OCI-LY7 (cell line): ENCODE measurements at regions not wholly inside any gene's neighbourhood (a gene's known extent, or its start where the extent isn't known, plus 50 kb on each side); places are given as distances from the start of the nearest gene placed in this dataset.

Source experiments
- BruUV-seq: library from RNA; stranded (reverse); fragments of 400-500 nt; replicated peaks from 2 replicates; lab custom pipeline; 2021; lab: Mats Ljungman, UMichigan
- CTCF ChIA-PET: fragments of 300-600 bp; sonication (Branson Sonifier 250); formaldehyde crosslinking; loops from one replicate; lab custom pipeline; 2022; ENCODE audit warnings: antibody characterized with exemption; ENCODE audit not compliant: unreplicated experiment; lab: Charles Lee
- POLR2A ChIA-PET: fragments of 300-600 bp; sonication (Branson Sonifier 250); formaldehyde crosslinking; loops from one replicate; lab custom pipeline; 2022; ENCODE audit warnings: antibody characterized with exemption; lab: Charles Lee
- DNase-seq: peaks from one replicate; pipeline ENCODE4 v3.0.0-alpha.2; 2015; ENCODE audit warnings: low spot score
- H2AFZ ChIP-seq: fragments of 200-600 bp; sonication (generic), shearing (Covaris generic); 2 replicates; pipeline ENCODE4 v1.6.1; 2014; ENCODE audit warnings: mild to moderate bottlenecking, antibody characterized with exemption, low read length, moderate library complexity
- H3K27ac ChIP-seq: fragments of 200-600 bp; sonication (generic); 2 replicates; pipeline ENCODE4 v1.5.1; 2014; ENCODE audit warnings: mixed run types, low read depth, mild to moderate bottlenecking, moderate library complexity, low read length, inconsistent platforms; ENCODE audit not compliant: poor library complexity, severe bottlenecking
- H3K36me3 ChIP-seq: fragments of 200-600 bp; sonication (generic); 2 replicates; pipeline ENCODE4 v1.6.1; 2014; ENCODE audit warnings: mild to moderate bottlenecking, antibody characterized with exemption, low read length, moderate library complexity, mixed read lengths; ENCODE audit not compliant: insufficient read depth
- H3K4me1 ChIP-seq: fragments of 200-600 bp; sonication (generic); 2 replicates; pipeline ENCODE4 v1.5.1; 2014; ENCODE audit warnings: mild to moderate bottlenecking, low read length; ENCODE audit not compliant: insufficient read depth, poor library complexity, severe bottlenecking
- H3K4me2 ChIP-seq: fragments of 200-600 bp; sonication (generic); 2 replicates; pipeline ENCODE4 v1.6.1; 2014; ENCODE audit warnings: mild to moderate bottlenecking, low read length
- H3K4me3 ChIP-seq: fragments of 200-600 bp; sonication (generic); 2 replicates; pipeline ENCODE4 v1.5.1; 2014; ENCODE audit warnings: mild to moderate bottlenecking, low read depth, low read length; ENCODE audit not compliant: poor library complexity, severe bottlenecking
- H3K79me2 ChIP-seq: fragments of 200-600 bp; sonication (generic); 2 replicates; pipeline ENCODE4 v1.6.1; 2016; ENCODE audit warnings: low read depth, mild to moderate bottlenecking, low read length, moderate library complexity, mixed read lengths; ENCODE audit not compliant: insufficient read depth
- H3K9me2 ChIP-seq: fragments of 200-600 bp; sonication (generic); 2 replicates; pipeline ENCODE4 v1.6.1; 2016; ENCODE audit warnings: mild to moderate bottlenecking, low read length, mixed read lengths; ENCODE audit not compliant: insufficient read depth
- H3K9me3 ChIP-seq: fragments of 200-600 bp; sonication (generic); 2 replicates; pipeline ENCODE4 v1.6.1; 2014; ENCODE audit warnings: mild to moderate bottlenecking, mixed run types, low read length, mixed read lengths
- H4K20me1 ChIP-seq: fragments of 200-600 bp; sonication (generic); 2 replicates; pipeline ENCODE4 v1.6.1; 2014; ENCODE audit warnings: mild to moderate bottlenecking, antibody characterized with exemption, low read length, moderate library complexity, mixed read lengths; ENCODE audit not compliant: insufficient read depth
- EZH2phosphoT487 ChIP-seq: fragments of 200-600 bp; sonication (generic); IDR thresholded peaks from 2 replicates; pipeline ENCODE4 v1.6.1; 2018; ENCODE audit warnings: low read depth, borderline replicate concordance, mild to moderate bottlenecking, mixed run types, antibody characterized with exemption, low read length, moderate library complexity, mixed read lengths
- intact Hi-C: fragments of 100-400 bp; cut with micrococcal nuclease; formaldehyde crosslinking; loops from one replicate; pipeline ENCODE4 v1.10.0; 2022; ENCODE audit not compliant: unreplicated experiment
- TF ChIP-seq, protein P1 (sequence below): fragments of 200-600 bp; sonication (generic); conservative IDR thresholded peaks from 2 replicates; pipeline ENCODE4 v1.5.1; 2014; ENCODE audit warnings: mild to moderate bottlenecking, antibody characterized with exemption, low read length, moderate library complexity, mixed read lengths

- Histone ChIP-seq H4K20me1 (no peaks in the 10 kb centered on the region), H3K9me2 (no peaks in the 10 kb centered on the region), H3K36me3 (no peaks in the 10 kb centered on the region), H3K9me3 (no peaks in the 10 kb centered on the region), H3K4me1 (peaks cover 52% of the 10 kb centered on the region), H3K27ac (no peak overlapping the region), H2AFZ (0 out of 2 replicates have a peak overlapping the region, but pooled peaks have one; percentile 7), H3K79me2 (no peaks in the 10 kb centered on the region), H3K4me2 (no peak overlapping the region), H3K4me3 (no peak overlapping the region)
- DNase-seq, result no peak
- CTCF ChIA-PET, result no interaction called here
- no TSS peak for BruUV-seq
- POLR2A ChIA-PET, result no interaction called here
- intact Hi-C loops, result loop anchor here (10.0 kb wide), 1 partner anchor 841 kb away; no protein-coding TSS in a partner anchor
- no peak for TF ChIP-seq EZH2phosphoT487
- TF ChIP-seq, protein P1, sequence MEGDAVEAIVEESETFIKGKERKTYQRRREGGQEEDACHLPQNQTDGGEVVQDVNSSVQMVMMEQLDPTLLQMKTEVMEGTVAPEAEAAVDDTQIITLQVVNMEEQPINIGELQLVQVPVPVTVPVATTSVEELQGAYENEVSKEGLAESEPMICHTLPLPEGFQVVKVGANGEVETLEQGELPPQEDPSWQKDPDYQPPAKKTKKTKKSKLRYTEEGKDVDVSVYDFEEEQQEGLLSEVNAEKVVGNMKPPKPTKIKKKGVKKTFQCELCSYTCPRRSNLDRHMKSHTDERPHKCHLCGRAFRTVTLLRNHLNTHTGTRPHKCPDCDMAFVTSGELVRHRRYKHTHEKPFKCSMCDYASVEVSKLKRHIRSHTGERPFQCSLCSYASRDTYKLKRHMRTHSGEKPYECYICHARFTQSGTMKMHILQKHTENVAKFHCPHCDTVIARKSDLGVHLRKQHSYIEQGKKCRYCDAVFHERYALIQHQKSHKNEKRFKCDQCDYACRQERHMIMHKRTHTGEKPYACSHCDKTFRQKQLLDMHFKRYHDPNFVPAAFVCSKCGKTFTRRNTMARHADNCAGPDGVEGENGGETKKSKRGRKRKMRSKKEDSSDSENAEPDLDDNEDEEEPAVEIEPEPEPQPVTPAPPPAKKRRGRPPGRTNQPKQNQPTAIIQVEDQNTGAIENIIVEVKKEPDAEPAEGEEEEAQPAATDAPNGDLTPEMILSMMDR, result no peak
Measured at GRCh38 chr3:117725314-117725713, 1015.7 kb downstream of the TUSC7 start.

DNA sequence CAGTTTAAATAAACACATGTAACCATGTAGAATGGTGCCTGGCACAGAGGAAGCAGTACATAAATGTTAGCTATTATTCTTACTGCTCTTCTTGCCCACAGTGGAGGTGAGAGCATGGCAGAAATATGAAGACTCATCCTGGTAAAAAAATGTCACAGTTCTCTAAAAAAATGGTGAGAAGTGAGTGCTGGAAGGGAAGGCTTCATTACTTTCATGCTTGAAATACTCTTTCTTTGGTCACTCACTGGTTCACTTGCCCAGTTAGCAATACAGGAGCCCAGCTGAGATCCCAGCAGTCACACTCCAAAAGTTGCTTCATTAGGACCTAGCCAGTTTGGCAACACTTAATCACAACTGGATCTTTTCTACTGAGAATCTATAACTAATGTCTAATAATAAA lies 1017.2 kb downstream of the TUSC7 start:
- no peak for DNase-seq
- Histone ChIP-seq H3K4me1 (peaks cover 37% of the 10 kb centered on the region), H3K27ac (no peak overlapping the region), H3K4me2 (no peak overlapping the region), H3K9me2 (no peaks in the 10 kb centered on the region), H4K20me1 (no peaks in the 10 kb centered on the region), H3K79me2 (no peaks in the 10 kb centered on the region), H3K9me3 (no peaks in the 10 kb centered on the region), H2AFZ (no peak overlapping the region), H3K36me3 (no peaks in the 10 kb centered on the region), H3K4me3 (no peak overlapping the region)
- BruUV-seq, result no TSS peak
- POLR2A ChIA-PET, result interaction anchor here (0.9 to 2.1 kb wide), 2 partner anchors 13 to 252 kb away, joined by 3 to 5 read pairs; no protein-coding TSS in a partner anchor
- TF ChIP-seq, protein P1, result no peak
- no peak for TF ChIP-seq EZH2phosphoT487
- intact Hi-C loops, result loop anchor here (10.0 kb wide), 1 partner anchor 842 kb away; no protein-coding TSS in a partner anchor
- CTCF ChIA-PET, result no interaction called here

DNA sequence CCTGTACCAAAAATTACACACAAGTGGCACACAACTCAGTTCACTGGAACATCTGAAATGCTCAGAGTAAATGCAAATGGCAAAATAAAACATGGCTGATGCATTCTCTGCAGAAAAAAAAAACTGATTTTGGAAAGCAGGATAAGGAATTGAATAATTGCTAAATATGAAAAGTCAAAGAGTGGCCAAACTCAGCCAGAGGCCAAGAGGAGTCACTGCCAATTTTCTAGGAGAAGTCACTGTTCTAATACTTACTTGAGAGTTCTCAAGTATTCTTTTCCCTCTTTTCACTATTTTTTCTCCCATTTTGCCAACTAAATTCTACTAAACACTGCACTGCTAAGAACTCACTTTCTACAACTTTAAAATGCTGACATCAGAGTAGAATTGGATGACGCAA lies 1018.6 kb downstream of the TUSC7 start:
- CTCF ChIA-PET, result no interaction called here
- H3K9me3 ChIP-seq, result no peaks in the 10 kb centered on the region
- peaks cover 23% of the 10 kb centered on the region for H3K4me1 ChIP-seq
- intact Hi-C loops, result loop anchor here (10.0 kb wide), 1 partner anchor 843 kb away; no protein-coding TSS in a partner anchor
- TF ChIP-seq EZH2phosphoT487, result no peak
- TF ChIP-seq, protein P1, result no peak
- no peaks in the 10 kb centered on the region for H3K9me2 ChIP-seq
- H2AFZ ChIP-seq, result no peak overlapping the region
- H3K36me3 ChIP-seq, result no peaks in the 10 kb centered on the region
- H4K20me1 ChIP-seq, result no peaks in the 10 kb centered on the region
- no peak overlapping the region for H3K27ac ChIP-seq
- no peaks in the 10 kb centered on the region for H3K79me2 ChIP-seq
- no peak overlapping the region for H3K4me2 ChIP-seq
- POLR2A ChIA-PET, result interaction anchor here (2.1 kb wide), 1 partner anchor 12 kb away, joined by 5 read pairs; no protein-coding TSS in a partner anchor
- no TSS peak for BruUV-seq
- H3K4me3 ChIP-seq, result no peak overlapping the region
- no peak for DNase-seq
